GM20431 (cell line): ENCODE measurements at regions not wholly inside any gene's neighbourhood (a gene's known extent, or its start where the extent isn't known, plus 50 kb on each side); places are given as distances from the start of the nearest gene placed in this dataset.

Experiments
- in situ Hi-C: fragments of 300-500 bp; cut with MseI, MboI; formaldehyde crosslinking; loops from one replicate; pipeline ENCODE4 v1.15.0; 2020; ENCODE audit warnings: low sequenced_read_pairs; ENCODE audit not compliant: unreplicated experiment

- in situ Hi-C loops: no loop called here
Measured at GRCh38 chr3:102248981-102249705, 185.7 kb upstream of the ZPLD1 start.

GRCh38 chr3:102255736-102256135 lies 179.1 kb upstream of the ZPLD1 start:
- in situ Hi-C loops: no loop called here

- in situ Hi-C loops: no loop called here
Measured at GRCh38 chr3:102258666-102259227, 176.1 kb upstream of the ZPLD1 start.

- in situ Hi-C loops: no loop called here
Measured at GRCh38 chr3:102259663-102260062, 175.2 kb upstream of the ZPLD1 start.

GRCh38 chr3:102265720-102266119 lies 169.1 kb upstream of the ZPLD1 start:
- in situ Hi-C loops: no loop called here

GRCh38 chr3:102269406-102269805 lies 165.4 kb upstream of the ZPLD1 start:
- in situ Hi-C loops: no loop called here

- in situ Hi-C loops: no loop called here
Measured at GRCh38 chr3:102290241-102290640, 144.6 kb upstream of the ZPLD1 start.

GRCh38 chr3:102295756-102296155 lies 139.1 kb upstream of the ZPLD1 start:
- in situ Hi-C loops: no loop called here

- in situ Hi-C loops: no loop called here
Measured at GRCh38 chr3:102297072-102297658, 137.7 kb upstream of the ZPLD1 start.

GRCh38 chr3:102299125-102299877 lies 135.5 kb upstream of the ZPLD1 start:
- in situ Hi-C loops: no loop called here

GRCh38 chr3:102301155-102301880 lies 133.5 kb upstream of the ZPLD1 start:
- in situ Hi-C loops: no loop called here

- in situ Hi-C loops: no loop called here
Measured at GRCh38 chr3:102302020-102302419, 132.8 kb upstream of the ZPLD1 start.

- in situ Hi-C loops: no loop called here
Measured at GRCh38 chr3:102304550-102304949, 130.3 kb upstream of the ZPLD1 start.

GRCh38 chr3:102307442-102307841 lies 127.4 kb upstream of the ZPLD1 start:
- in situ Hi-C loops: no loop called here

- in situ Hi-C loops: no loop called here
Measured at GRCh38 chr3:102329066-102329465, 105.7 kb upstream of the ZPLD1 start.

- in situ Hi-C loops: no loop called here
Measured at GRCh38 chr3:102329561-102329960, 105.3 kb upstream of the ZPLD1 start.

GRCh38 chr3:102332205-102332604 lies 102.6 kb upstream of the ZPLD1 start:
- in situ Hi-C loops: no loop called here

- in situ Hi-C loops: no loop called here
Measured at GRCh38 chr3:102332934-102333333, 101.9 kb upstream of the ZPLD1 start.

GRCh38 chr3:102336130-102336529 lies 98.7 kb upstream of the ZPLD1 start:
- in situ Hi-C loops: no loop called here

GRCh38 chr3:102339671-102340070 lies 95.1 kb upstream of the ZPLD1 start:
- in situ Hi-C loops: no loop called here
